B cell (primary cell): ENCODE measurements at regions not wholly inside any gene's neighbourhood (a gene's known extent, or its start where the extent isn't known, plus 50 kb on each side); places are given as distances from the start of the nearest gene placed in this dataset.

ENCODE experiments used
- ATAC-seq: fragments of 200-7000 bp; cut with Tn5 transposase; one replicate; pipeline ENCODE4 v1.10.0; 2021; ENCODE audit warnings: low read depth, mild to moderate bottlenecking, moderate number of reproducible peaks, moderate library complexity
- CTCF ChIA-PET: fragments of 350-600 bp; sonication (Branson Sonifier 250); formaldehyde crosslinking; loops from one replicate; lab custom pipeline; 2021; ENCODE audit warnings: antibody characterized with exemption, inconsistent platforms; lab: Charles Lee
- POLR2A ChIA-PET: fragments of 350-600 bp; sonication (Branson Sonifier 250); formaldehyde crosslinking; loops from one replicate; lab custom pipeline; 2021; ENCODE audit warnings: antibody characterized with exemption; lab: Charles Lee
- DNase-seq: peaks from one replicate; pipeline ENCODE4 v3.0.0; 2013
- H2AFZ ChIP-seq: 2 replicates; pipeline ENCODE4 v1.6.1; 2012; ENCODE audit warnings: mild to moderate bottlenecking, low read depth, low read length; ENCODE audit not compliant: insufficient read depth, poor library complexity, severe bottlenecking
- H3K27ac ChIP-seq, 2 donors: 1 replicate in 1 of 2; 2 replicates in 1 of 2; pipeline ENCODE4 v1.5.1; 2012 to 2013; ENCODE audit warnings: low read length in 2 of 2, mild to moderate bottlenecking in 2 of 2, moderate library complexity in 1 of 2
- H3K27me3 ChIP-seq, 4 experiments: fragments of 200-600 bp in 1 of 4; sonication (generic) in 1 of 4; replicated peaks in 1 of 4; 1 replicate in 2 of 4; 2 replicates in 2 of 4; pipeline versions ENCODE4 v1.6.1 to v1.7.0; 2013 to 2016; ENCODE audit warnings: low read length in 3 of 4, mild to moderate bottlenecking in 2 of 4, mixed read lengths in 1 of 4, moderate library complexity in 1 of 4; ENCODE audit not compliant: insufficient read depth in 4 of 4, control insufficient read depth in 3 of 4; ENCODE audit errors: control extremely low read depth in 1 of 4
- H3K36me3 ChIP-seq, 2 experiments: replicated peaks in 1 of 2; 1 replicate in 1 of 2; 2 replicates in 1 of 2; pipeline versions ENCODE4 v1.6.1 to v1.7.1; 2013; ENCODE audit warnings: low read length in 1 of 2; ENCODE audit not compliant: insufficient read depth in 2 of 2, control insufficient read depth in 1 of 2; ENCODE audit errors: control extremely low read depth in 1 of 2, extremely low read depth in 1 of 2
- H3K4me1 ChIP-seq, 2 donors: fragments of 200-600 bp in 1 of 2; sonication (generic) in 1 of 2; 1 replicate in 1 of 2; 2 replicates in 1 of 2; pipeline versions ENCODE4 v1.5.1 to v1.6.1; 2013 to 2017; ENCODE audit warnings: low read length in 2 of 2; ENCODE audit not compliant: control insufficient read depth in 2 of 2, insufficient read depth in 2 of 2
- H3K4me2 ChIP-seq: replicated peaks from 2 replicates; pipeline ENCODE3; 2012; ENCODE audit warnings: mild to moderate bottlenecking, low read depth, low read length; ENCODE audit not compliant: poor library complexity, severe bottlenecking
- H3K4me3 ChIP-seq, 5 experiments: fragments of 200-600 bp in 1 of 5; sonication (generic) in 1 of 5; 1 replicate in 3 of 5; 2 replicates in 2 of 5; pipeline versions ENCODE4 v1.5.1 to v1.7.0; 2011 to 2016; ENCODE audit warnings: low read length in 4 of 5, mild to moderate bottlenecking in 4 of 5, low read depth in 2 of 5, control low read depth in 1 of 5, moderate library complexity in 1 of 5; ENCODE audit not compliant: insufficient read depth in 1 of 5; ENCODE audit errors: control extremely low read depth in 1 of 5, extremely low read depth in 1 of 5
- H3K79me2 ChIP-seq: fragments of 200-600 bp; sonication (generic); one replicate; pipeline ENCODE4 v1.6.0; 2016; ENCODE audit warnings: low read length; ENCODE audit not compliant: control insufficient read depth, insufficient read depth
- H3K9ac ChIP-seq: fragments of 200-600 bp; sonication (generic); 2 replicates; pipeline ENCODE4 v1.6.1; 2017; ENCODE audit warnings: mild to moderate bottlenecking, low read length, moderate library complexity
- H3K9me3 ChIP-seq, 3 donors: one replicate each; pipeline versions ENCODE4 v1.6.1 to v1.7.1; 2013; ENCODE audit warnings: low read length in 2 of 3; ENCODE audit not compliant: control insufficient read depth in 2 of 3, insufficient read depth in 1 of 3; ENCODE audit errors: control extremely low read depth in 1 of 3
- H4K20me1 ChIP-seq: 2 replicates; pipeline ENCODE4 v1.6.0; 2012; ENCODE audit warnings: mild to moderate bottlenecking, low read length; ENCODE audit not compliant: insufficient read depth, control insufficient read depth, poor library complexity, severe bottlenecking
- H3K27ac Mint-ChIP-seq: one replicate; pipeline ENCODE4 v1.8.0; 2021; ENCODE audit warnings: mixed read lengths
- H3K27me3 Mint-ChIP-seq: one replicate; pipeline ENCODE4 v1.8.0; 2021; ENCODE audit warnings: mixed read lengths
- H3K4me1 Mint-ChIP-seq: one replicate; pipeline ENCODE4 v1.8.0; 2021; ENCODE audit warnings: mixed read lengths
- H3K4me3 Mint-ChIP-seq: one replicate; pipeline ENCODE4 v1.8.0; 2021; ENCODE audit warnings: mixed read lengths
- H3K9me3 Mint-ChIP-seq: one replicate; pipeline ENCODE4 v1.8.0; 2022; ENCODE audit warnings: mixed read lengths; ENCODE audit not compliant: insufficient read depth
- EZH2 ChIP-seq: IDR thresholded peaks from 2 replicates; pipeline ENCODE4 v1.6.1; 2012; ENCODE audit warnings: borderline replicate concordance, low read depth, mild to moderate bottlenecking, moderate library complexity, low read length; ENCODE audit not compliant: insufficient read depth, poor library complexity, severe bottlenecking
- WGBS: methylation state at CpG from one replicate; pipeline ENCODE4 v1.1.5; 2013; ENCODE audit warnings: missing lambda C conversion rate; ENCODE audit not compliant: insufficient coverage; 5-methylcytosine and 5-hydroxymethylcytosine counted together
- intact Hi-C: fragments of 100-400 bp; cut with micrococcal nuclease; formaldehyde crosslinking; loops from one replicate; pipeline ENCODE4 v1.10.0; 2022
- TF ChIP-seq, protein P1 (sequence below): fragments of 200-600 bp; IDR thresholded peaks from one replicate; pipeline ENCODE4 v1.8.0; 2022; ENCODE audit warnings: antibody characterized with exemption, mild to moderate bottlenecking

DNA sequence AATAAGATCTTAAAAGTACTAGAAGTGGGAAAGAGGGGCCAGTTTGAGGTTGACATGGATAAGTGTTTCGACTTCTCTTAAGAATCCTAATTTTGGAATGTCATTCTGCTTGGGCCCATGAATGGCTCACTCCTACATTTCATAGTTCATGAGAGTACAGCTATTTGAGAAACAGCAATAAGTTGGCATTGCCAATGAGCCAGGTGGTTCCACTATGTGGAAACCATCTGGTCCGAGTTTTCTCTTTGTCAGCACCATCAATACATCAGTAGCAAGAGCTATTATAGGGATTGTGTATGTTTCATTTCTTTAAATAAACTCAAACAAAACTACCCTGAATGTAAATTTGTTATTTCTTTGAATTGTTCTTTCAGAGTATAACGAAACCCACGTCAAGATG lies 78.1 kb upstream of the NEBL start:
- H3K4me1 ChIP-seq = peaks cover 4 to 5% of the 10 kb centered on the region in 2 donors
- intact Hi-C loops = no loop called here
- no peak for DNase-seq
- POLR2A ChIA-PET = no interaction called here
- WGBS = 100% methylated on average over 2 of the region's 4 CpGs
- H4K20me1 ChIP-seq = no peaks in the 10 kb centered on the region
- no peak overlapping the region for H2AFZ ChIP-seq
- CTCF ChIA-PET = no interaction called here
- TF ChIP-seq EZH2 = no peak
- TF ChIP-seq, protein P1, sequence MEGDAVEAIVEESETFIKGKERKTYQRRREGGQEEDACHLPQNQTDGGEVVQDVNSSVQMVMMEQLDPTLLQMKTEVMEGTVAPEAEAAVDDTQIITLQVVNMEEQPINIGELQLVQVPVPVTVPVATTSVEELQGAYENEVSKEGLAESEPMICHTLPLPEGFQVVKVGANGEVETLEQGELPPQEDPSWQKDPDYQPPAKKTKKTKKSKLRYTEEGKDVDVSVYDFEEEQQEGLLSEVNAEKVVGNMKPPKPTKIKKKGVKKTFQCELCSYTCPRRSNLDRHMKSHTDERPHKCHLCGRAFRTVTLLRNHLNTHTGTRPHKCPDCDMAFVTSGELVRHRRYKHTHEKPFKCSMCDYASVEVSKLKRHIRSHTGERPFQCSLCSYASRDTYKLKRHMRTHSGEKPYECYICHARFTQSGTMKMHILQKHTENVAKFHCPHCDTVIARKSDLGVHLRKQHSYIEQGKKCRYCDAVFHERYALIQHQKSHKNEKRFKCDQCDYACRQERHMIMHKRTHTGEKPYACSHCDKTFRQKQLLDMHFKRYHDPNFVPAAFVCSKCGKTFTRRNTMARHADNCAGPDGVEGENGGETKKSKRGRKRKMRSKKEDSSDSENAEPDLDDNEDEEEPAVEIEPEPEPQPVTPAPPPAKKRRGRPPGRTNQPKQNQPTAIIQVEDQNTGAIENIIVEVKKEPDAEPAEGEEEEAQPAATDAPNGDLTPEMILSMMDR = no peak
- H3K9ac ChIP-seq = no peak overlapping the region
- H3K27ac Mint-ChIP-seq = no peak overlapping the region
- H3K4me3 ChIP-seq = no peak overlapping the region
- H3K4me2 ChIP-seq = no peak overlapping the region
- H3K79me2 ChIP-seq = no peaks in the 10 kb centered on the region
- no peaks in the 10 kb centered on the region for H3K36me3 ChIP-seq
- H3K27ac ChIP-seq = no peak overlapping the region
- H3K4me3 Mint-ChIP-seq = no peak overlapping the region
- H3K9me3 Mint-ChIP-seq = no peaks in the 10 kb centered on the region
- H3K27me3 ChIP-seq = peaks cover 0 to 3% (median 0%) of the 10 kb centered on the region in 4 experiments
- H3K27me3 Mint-ChIP-seq = peaks cover 11% of the 10 kb centered on the region
- no peak for ATAC-seq
- H3K4me1 Mint-ChIP-seq = peaks cover 8% of the 10 kb centered on the region
- peaks cover 0 to under 1% (median 0%) of the 10 kb centered on the region in 3 donors for H3K9me3 ChIP-seq

DNA sequence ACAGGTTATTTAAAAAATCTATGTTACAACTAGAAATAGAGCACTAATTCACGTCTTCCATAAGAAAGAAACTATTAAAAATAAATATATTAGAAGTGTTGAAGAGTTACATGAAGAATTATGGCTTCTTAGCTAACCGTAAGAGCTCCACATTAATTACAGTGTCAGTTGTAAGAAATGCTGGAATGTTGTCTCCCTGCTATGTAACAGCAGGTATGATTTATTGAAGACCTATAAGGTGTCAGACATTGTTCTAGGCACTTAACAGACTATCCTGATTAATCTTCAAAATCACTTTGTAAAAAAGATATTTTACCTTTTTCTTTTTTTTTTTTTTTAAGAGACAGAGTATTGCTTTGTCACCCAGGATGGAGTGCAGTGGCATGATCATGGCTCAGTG lies 75.8 kb upstream of the NEBL start:
- TF ChIP-seq, protein P1 = no peak
- no peak for TF ChIP-seq EZH2
- peaks cover 11% of the 10 kb centered on the region for H3K27me3 Mint-ChIP-seq
- peaks cover 0 to 8% (median 0%) of the 10 kb centered on the region in 3 donors for H3K9me3 ChIP-seq
- peaks cover 8% of the 10 kb centered on the region for H3K4me1 Mint-ChIP-seq
- intact Hi-C loops = no loop called here
- no peaks in the 10 kb centered on the region for H3K9me3 Mint-ChIP-seq
- ATAC-seq = no peak
- no peak for DNase-seq
- peaks cover 0 to 3% (median 0%) of the 10 kb centered on the region in 4 experiments for H3K27me3 ChIP-seq
- peaks cover 4 to 9% of the 10 kb centered on the region in 2 donors for H3K4me1 ChIP-seq
- H3K79me2 ChIP-seq = no peaks in the 10 kb centered on the region
- H2AFZ ChIP-seq = no peak overlapping the region
- no peak overlapping the region for H3K4me2 ChIP-seq
- ChIA-PET POLR2A (no interaction called here), CTCF (no interaction called here)
- WGBS = no CpG with 5 or more reads among the region's 2 CpGs
- no peak overlapping the region for H3K4me3 ChIP-seq
- no peak overlapping the region for H3K4me3 Mint-ChIP-seq
- no peak overlapping the region for H3K9ac ChIP-seq
- H3K27ac ChIP-seq = no peak overlapping the region
- H4K20me1 ChIP-seq = no peaks in the 10 kb centered on the region
- no peaks in the 10 kb centered on the region for H3K36me3 ChIP-seq
- no peak overlapping the region for H3K27ac Mint-ChIP-seq
